Transverse colon (tissue), 3 donors: ENCODE measurements at regions not wholly inside any gene's neighbourhood (a gene's known extent, or its start where the extent isn't known, plus 50 kb on each side); places are given as distances from the start of the nearest gene placed in this dataset.

Experiments used
- POLR2A ChIP-seq: fragments of 450-650 bp; IDR thresholded peaks from one replicate; pipeline ENCODE4 v1.6.1; 2016; ENCODE audit warnings: antibody characterized with exemption, mild to moderate bottlenecking, moderate library complexity
- TF ChIP-seq, protein P1 (sequence below), 5 experiments: fragments of 200-600 bp in 3 of 5; fragments of 450-650 bp in 2 of 5; sonication (generic) in 3 of 5; IDR thresholded peaks; 1 replicate in 2 of 5; 2 replicates in 3 of 5; pipeline ENCODE4 v1.5.1; 2016 to 2017; ENCODE audit warnings: antibody characterized with exemption in 5 of 5, inconsistent platforms in 3 of 5, mild to moderate bottlenecking in 2 of 5, moderate library complexity in 1 of 5

DNA sequence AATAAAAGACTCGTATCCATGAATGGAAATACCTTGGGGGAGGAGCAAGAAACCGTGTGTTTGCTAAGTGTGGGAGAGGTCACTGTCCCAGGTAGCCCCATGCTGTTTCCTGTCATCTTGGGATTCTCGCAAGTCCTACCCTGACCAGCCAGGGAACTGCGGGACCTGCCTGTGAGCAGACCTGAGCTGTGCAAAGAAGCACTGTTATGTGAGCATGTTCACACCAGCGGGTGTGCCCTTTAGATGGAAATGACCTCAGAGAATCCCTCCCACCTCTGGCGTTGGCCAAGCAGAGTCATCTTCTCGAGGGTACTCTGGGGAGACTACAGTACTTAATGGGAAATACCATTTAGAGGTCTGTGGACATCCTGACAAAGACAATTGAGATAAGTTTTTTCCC lies 127.0 kb upstream of the MON1B start:
- no peak for TF ChIP-seq POLR2A
- TF ChIP-seq, protein P1, sequence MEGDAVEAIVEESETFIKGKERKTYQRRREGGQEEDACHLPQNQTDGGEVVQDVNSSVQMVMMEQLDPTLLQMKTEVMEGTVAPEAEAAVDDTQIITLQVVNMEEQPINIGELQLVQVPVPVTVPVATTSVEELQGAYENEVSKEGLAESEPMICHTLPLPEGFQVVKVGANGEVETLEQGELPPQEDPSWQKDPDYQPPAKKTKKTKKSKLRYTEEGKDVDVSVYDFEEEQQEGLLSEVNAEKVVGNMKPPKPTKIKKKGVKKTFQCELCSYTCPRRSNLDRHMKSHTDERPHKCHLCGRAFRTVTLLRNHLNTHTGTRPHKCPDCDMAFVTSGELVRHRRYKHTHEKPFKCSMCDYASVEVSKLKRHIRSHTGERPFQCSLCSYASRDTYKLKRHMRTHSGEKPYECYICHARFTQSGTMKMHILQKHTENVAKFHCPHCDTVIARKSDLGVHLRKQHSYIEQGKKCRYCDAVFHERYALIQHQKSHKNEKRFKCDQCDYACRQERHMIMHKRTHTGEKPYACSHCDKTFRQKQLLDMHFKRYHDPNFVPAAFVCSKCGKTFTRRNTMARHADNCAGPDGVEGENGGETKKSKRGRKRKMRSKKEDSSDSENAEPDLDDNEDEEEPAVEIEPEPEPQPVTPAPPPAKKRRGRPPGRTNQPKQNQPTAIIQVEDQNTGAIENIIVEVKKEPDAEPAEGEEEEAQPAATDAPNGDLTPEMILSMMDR (IDR thresholded peaks at IDR 0.05), result no peak
